NCI-H345 treated with DMSO at 0.1 percent for 48 hours (cell line): ENCODE measurements at regions not wholly inside any gene's neighbourhood (a gene's known extent, or its start where the extent isn't known, plus 50 kb on each side); places are given as distances from the start of the nearest gene placed in this dataset.

Source experiments
- DNase-seq: peaks from one replicate; lab custom pipeline; 2025; ENCODE audit not compliant: unreplicated experiment; lab: John Stamatoyannopoulos, UW

GRCh38 chr3:21801631-21802030 is 50.6 kb upstream of the ZNF385D start:
- no peak for DNase-seq

DNA sequence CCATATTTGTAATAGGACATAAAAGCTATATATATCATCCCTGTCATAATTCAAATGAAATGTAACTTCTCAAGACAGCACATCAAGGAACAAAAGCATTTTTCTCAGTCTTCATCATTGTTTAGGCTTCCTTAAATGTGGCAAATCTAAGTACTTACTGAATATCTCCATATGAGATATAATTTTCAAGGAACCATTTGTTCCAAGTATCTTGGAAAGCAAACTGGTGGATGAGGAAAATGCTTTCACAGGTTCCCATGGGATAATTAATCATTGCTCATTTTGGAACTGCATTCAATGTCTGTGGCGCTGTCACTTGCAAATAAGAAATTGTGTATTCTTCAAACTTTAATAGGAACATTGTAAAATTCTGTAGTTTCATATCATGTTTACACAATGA is 52.6 kb upstream of the ZNF385D start:
- no peak for DNase-seq

DNA sequence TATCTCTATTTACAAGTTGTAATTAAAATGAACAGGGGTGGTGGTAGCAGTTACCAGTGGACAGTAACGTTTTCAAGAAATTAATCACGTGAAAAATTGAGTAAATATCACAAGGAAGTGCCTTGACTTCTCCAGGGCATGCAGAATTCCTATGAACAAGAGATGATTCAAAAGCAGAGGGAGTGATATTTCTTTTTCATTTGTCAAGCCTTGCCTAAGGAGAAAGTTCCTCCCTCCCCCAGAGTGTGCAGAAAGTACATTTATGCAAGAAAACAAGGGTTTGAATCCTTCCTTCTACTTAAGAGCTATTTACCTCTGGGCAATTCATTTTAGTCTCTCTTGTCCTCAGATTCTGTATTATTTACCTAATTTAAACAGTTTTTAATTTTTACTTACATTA is 53.3 kb upstream of the ZNF385D start:
- no peak for DNase-seq

- DNase-seq = no peak
Measured at GRCh38 chr3:21806733-21807132, 55.7 kb upstream of the ZNF385D start.

GRCh38 chr3:21825684-21826083 is 74.7 kb upstream of the ZNF385D start:
- DNase-seq = no peak

DNA sequence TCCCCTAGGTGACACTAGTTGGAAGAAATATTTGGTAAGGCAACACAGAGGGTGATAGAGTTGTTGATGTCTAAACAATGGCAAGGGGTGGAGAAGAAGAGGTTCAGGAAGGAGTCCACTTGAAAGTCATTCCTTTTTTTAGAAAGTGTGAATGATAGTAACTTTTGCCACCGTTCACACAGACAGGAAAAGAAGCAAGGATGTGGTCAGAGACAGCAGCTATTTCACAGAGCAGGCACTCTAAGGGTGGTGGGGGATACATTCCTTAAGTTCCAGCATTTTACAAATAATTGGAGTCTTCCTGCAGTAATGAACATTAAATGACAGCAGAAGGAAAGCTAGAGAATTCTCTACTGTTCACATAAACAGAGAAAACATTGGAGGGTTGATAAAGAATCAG is 75.4 kb upstream of the ZNF385D start:
- DNase-seq = no peak

GRCh38 chr3:21830541-21830940 is 79.5 kb upstream of the ZNF385D start:
- no peak for DNase-seq

GRCh38 chr3:21835264-21835663 is 84.3 kb upstream of the ZNF385D start:
- DNase-seq = no peak

DNA sequence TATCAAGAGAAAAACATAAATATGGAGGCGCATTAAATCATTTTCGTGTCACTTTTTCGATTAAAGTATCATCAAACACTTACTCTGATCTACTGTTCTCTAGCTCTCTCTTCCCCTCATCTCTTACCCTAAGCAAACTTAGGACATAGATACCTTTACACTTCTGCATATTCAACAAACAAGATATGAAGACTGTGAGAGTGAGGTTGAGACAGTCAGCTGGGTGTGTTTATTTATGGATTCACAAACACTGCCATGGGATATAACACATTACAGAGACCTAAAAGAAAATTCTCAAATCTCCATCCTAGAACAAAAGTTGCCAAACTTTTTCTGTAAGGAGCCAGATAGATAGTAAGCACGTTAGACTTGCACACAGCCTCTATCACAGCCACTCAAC is 85.2 kb upstream of the ZNF385D start:
- DNase-seq = no peak

GRCh38 chr3:21839176-21839575 is 88.2 kb upstream of the ZNF385D start:
- no peak for DNase-seq

DNA sequence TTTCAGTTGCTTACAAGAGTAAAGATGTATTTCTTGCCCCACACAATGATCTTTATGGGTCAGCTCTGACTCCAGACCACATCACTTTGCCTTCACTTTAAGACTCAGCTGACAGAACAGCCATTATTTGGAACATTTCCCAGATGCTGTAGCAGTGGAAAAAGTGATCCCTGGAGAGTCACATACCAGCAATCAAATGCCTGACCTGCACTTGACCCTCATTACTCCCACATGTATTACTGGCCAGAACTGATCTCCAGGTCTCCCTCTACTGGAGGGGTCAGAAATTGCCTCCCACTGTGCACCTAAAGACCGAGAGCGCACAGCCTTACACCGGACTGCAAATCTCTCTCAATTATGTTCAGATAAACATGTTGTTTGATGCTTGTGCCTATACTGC is 88.6 kb upstream of the ZNF385D start:
- no peak for DNase-seq

- no peak for DNase-seq
Measured at GRCh38 chr3:21847005-21847404, 96.0 kb upstream of the ZNF385D start.

DNA sequence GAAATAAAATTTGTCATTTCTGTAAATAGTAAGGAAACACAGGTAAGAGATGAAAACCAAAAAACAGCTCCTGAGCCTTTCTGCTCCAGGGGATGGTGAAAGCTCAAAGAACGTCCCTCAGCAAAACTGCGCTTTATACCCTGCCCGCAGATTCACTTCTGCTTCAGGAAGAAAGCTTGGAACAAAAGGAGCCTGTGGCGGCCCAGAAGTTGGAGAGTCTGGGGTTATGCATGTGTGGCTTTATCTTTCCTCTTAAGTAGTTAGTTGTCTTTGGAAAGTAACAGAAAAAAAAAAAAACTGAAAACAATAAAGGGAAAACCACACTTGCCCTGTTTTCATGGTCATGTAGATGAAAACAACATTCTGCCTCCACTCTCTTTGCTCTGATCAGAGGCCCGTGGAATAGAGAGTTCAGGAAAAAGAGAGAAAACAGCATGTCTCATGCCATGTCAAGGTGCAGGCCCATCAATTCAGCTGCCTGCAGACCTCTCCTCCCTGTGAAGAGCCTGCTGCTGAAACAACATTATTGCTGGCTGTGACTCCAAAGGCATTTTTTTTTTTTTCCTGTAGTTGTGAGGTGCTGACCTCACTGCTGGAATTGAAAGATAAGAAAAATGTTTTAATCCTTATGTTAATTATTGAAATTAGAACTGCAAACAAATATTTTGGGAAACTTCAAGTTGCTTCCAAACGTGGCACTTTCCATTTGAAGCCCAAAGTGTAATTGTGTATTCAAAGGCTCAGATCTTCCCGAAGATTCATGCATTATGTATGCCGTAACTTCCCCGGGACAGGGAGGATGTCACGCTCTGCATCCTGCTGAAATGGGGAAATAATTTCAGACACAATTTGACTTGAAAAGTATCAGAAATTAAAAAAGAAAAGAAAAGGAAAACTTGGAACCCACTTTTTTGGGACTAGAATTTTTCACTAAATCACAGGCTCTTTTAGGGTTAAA is 108.4 kb upstream of the ZNF385D start:
- DNase-seq = no peak

DNA sequence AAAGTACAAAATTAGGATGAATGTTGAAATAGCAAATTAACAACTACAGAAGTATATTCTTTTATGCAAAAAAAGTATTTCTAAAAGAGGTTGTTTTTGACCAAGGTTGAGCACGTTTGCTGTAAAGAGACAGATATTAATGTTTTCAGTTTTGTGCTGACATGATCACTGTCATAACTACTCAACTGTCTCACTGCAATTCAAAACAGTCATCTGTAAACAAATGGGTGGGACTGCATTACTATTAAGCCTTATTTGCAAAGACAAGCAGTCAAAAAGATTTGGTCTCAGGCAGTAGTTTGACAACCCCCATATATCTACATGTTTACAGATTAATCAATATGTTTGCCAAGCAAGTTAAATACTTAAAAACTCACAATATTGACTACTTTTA is 109.1 kb upstream of the ZNF385D start:
- no peak for DNase-seq

DNA sequence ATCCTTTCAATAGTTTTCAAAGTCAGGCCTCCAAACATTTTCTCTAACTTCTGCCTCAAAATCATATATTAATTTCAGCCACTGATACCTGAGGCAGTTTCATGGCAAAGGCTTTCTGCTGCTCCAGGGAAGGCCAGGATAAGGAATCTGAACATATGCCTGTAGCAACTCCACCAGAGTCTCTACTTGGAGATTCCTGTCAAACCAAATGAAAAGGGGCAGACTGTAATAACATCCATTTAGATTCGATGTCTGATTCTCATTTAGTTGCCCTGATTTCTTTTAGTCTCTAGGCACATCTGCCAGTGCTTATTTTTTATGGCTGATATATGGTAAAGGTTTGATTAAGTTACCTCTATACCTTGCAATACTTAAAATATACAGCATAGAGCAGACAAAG is 109.6 kb upstream of the ZNF385D start:
- no peak for DNase-seq

- DNase-seq = no peak
Measured at GRCh38 chr3:21876782-21877181, 125.8 kb upstream of the ZNF385D start.

GRCh38 chr3:21877214-21877754 is 126.3 kb upstream of the ZNF385D start:
- no peak for DNase-seq

DNA sequence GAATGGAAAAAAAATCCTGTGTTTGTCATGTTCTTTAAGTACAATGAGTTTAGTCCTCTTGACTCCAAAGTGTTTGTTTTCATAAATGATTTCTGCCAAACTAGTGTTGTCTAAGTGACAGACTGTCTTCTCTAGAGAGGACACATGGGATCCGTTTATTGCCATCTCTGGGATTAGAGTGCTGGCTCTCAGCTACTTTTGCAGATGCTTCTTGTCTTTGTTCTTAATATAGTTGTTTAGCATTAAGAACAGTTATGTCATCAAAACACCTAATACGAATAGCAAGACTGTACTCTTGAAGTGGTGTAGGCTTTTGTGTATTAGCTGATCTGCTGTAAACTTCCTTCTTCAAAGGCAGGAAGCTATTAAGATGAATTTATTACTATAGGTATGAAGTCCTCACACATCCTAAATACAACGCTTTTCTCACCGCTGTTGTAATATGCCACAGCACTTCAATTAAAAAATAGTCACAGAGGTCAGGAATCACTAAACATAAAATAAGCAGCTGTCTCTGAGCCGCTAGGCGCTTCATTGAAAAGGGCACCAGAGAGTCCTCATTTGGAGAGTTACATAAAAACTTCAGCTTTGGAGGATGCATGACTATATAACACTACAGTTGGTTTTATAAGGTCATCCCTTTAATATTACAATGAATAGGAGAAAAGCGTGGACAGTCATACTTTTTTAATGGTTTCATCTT is 128.3 kb upstream of the ZNF385D start:
- no peak for DNase-seq

DNA sequence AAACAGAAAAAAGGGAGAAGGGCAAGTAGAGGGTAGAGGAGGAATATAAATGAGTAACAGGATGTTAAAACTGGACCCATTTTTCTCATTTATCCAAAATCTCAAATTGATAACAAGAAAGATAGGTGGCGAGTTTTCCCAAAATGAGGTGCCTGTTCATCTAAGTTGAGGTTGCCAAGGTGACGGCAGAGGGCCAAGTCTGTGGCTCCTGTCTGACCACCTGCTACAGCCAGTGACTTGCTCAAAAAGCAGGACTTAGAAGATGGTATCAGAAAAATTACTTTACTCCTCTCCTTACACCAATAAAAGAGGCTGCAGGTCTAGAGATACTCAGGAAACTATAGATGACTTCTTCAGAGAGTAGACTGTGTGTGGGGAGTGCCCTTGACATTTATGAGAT is 137.6 kb upstream of the ZNF385D start:
- no peak for DNase-seq

DNA sequence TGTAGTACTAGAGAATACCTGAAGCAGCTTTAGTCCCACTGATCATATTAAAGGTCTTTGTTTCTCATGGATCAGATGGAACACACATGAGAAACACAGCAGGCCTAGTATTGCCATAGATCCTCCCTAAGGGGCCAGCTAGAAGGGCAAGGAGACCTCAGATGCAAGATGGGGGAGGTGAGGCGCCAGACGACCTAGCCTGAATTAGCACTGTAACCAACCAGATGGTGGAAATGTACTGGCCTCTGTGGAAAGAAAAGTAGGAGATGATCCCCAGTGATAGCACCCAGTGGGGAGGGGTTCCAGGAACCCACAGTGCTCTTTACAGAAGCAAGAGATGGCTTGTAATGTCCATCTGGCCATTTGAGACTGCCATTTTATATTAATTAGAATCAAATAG is 138.2 kb upstream of the ZNF385D start:
- DNase-seq = no peak

DNA sequence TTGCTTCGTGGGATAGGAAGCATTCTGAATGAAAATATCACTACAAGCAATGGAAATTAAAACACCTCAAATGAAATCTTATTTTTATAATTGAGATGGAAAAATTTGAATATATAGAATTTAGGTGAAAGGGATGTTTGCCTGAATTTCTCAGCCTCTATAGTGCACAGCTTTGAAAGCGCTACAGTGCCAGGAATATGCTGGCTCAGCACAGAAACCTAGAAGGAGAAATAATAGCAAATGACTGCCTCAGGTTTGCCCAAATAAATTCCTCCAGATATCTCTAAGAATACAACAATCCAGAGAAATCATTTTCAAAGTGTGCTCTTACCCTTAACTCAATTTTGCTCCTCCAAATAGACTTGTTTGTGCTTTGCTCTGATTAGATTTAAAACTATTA is 141.1 kb upstream of the ZNF385D start:
- no peak for DNase-seq

DNA sequence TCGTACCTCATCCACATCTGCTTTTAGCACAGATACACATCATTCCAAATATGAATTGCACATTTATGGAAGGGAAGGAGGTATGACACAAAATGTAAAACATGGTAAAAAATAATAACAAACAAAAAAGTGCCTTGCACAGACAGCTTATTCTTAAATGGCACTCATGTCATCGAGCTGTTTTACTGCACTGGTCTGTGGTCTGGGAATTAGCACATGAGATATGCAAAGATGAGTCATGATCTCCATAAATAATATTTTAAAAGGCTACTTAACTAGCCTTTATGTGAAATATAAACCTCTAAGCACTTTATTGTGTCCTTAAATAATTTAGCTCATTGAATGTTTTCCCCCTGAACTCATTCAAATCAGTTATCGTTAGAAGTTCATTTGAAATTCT is 142.2 kb upstream of the ZNF385D start:
- no peak for DNase-seq
